Inflammatory macrophage treated with lipopolysaccharide for 1 hour (primary cell): ENCODE measurements at regions not wholly inside any gene's neighbourhood (a gene's known extent, or its start where the extent isn't known, plus 50 kb on each side); places are given as distances from the start of the nearest gene placed in this dataset.
"Not testable (repeated sequence)": the region's sequence is repeated elsewhere in the genome, so short reads cannot be mapped to it uniquely, and the experiment has no call there.

Experiments used
- DNase-seq, 2 donors: peaks; one replicate each; pipeline ENCODE4 v3.0.0-alpha.2; 2020 to 2022

DNA sequence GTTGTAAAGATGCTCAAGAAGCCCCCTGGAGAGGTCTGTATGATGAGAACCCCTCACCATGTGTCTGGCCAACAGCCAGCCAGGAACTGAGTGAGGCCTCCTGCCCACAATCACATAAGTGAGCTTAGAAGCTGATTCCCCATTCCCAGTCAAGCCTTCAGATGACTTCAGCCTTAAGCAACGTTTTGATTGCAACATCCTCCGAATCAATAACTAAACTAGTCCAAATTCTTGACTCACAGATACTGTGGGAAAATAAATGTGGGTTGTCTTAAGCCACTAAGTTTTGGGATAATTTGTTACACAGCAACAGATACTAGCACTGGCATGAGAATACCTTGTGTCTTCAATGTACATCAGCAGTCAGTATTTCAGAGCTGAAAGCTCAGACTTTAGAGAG, 54.5 kb upstream of the HS3ST4 start:
- DNase-seq = no peak

DNA sequence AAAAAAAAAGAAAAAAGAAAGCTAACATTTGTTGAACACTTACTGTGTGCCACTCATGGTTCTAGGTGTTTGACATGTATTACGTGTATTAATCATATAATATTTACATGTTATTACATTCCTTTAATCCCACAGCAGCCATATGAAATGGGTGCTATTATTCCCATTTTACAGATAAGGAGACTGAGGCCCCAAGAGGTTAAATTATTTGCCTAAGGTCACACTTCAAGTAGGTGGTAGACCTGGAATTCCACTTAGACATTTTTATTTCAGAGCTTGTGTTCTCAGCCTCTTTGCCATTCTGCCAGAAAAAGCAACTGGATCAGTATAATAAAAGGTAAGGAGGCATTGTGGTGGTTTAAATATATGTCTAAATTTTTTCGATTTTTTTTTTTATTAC, 55.1 kb upstream of the HS3ST4 start:
- DNase-seq = no peak

DNA sequence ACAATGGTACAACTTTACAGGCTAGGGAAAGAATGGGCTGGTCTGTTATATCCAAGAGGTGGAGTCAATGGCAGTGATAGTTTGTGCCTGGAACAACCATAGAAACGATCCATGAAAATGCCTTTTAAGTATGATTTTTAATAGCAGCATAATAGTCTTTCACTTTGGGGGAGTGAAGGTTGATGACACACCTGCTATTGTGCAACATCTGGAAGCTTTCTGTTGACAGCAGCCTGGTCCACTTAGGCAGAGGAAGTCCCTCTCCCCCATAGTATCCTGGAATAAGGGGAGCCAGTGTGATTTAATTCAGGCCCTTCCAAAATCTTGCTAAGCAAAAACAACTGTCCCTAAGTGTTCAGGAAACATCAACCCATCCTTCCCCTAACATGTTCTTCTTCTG, 56.3 kb upstream of the HS3ST4 start:
- DNase-seq = no peak

DNA sequence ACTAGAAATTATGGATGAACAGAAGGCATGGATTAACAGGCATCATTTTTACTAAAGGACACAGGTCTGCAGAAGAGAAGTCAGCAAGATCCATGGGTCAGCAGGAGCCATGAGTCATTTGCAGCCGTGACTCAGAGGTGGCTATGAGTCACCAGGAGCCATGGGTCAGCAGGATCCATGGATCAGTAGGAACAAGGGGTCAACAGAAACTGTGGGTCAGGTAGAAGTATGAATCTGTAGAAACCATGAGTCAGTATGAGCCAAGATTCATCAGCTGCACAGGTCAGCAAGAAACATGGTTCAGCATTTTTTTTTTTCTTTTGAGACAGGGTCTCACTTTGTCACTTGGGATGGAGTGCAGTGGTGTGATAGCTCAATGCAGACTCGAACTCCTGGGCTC, 58.2 kb upstream of the HS3ST4 start:
- no peak for DNase-seq

DNA sequence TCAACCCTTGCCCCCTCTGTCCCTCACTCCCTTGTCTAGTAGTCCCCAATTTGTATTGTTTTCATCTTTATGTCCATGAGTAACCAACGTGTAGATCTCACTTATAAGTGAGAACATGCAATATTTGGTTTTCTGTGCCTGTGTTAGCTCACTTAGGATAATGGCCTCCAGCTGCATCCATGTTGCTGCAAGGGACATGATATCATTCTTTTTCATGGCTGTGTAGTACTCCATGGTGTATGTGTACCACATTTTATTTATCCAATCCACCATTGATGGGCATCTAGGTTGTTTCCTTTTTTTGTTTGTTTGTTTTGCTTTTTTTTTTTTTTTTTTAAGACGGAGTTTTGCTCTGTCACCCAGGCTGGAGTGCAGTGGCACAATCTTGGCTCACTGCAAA, 63.0 kb upstream of the HS3ST4 start:
- no peak for DNase-seq

DNA sequence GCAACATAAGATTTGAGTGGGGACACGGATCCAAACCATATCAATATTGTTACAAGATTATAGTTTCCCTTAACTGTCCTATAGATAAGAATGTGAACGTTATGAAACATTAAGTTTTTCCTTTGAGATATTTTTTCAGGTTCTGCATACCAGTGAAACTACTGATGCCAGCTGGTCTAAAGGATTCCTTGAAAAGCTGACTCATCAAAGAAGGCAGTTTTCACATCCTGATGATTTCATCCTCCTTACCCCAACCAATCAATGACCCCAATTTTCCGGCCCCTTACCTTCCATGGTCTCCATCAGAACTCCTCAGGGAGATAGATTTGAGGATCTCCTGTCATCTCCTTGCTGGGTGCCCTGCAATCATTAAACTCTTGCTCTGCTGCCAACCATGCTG, 64.1 kb upstream of the HS3ST4 start:
- no peak for DNase-seq

DNA sequence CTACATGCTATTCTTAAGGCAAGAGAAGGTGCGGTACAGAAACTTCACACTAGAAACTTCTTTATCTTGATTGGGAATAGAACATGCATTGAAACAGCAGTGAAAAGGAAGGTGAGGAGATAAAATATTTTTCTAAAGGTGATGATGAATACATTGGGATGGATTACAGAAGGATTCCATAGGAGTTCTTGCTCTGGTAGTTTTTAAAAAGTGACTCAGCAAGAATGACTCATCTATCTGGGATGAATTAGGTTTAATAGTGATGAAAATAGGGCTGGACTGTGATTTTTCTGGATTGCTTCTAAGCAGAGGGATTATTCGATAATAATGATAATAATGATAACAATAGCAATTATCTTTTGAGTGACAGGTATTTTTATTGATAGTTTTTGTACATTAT, 65.6 kb upstream of the HS3ST4 start:
- DNase-seq = no peak

DNA sequence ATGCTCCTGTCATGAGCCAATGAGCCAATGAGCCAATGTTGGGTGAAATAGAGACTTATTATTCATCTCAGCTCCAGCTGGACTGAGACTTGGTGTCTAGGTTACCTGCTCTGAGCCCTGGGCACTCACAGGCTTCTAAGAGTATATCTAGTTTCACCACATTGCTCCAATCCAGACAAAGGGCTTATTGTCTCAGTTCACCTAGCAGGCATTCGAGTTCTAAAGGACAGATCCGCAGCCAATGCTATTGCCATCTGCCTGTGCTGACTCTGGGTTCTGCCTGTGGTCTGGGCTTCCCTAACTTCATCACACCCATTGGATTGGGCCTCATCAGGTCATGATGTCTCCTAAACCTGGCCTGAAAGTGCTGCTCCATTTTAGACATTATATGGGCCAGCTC, 66.1 kb upstream of the HS3ST4 start:
- no peak for DNase-seq

DNA sequence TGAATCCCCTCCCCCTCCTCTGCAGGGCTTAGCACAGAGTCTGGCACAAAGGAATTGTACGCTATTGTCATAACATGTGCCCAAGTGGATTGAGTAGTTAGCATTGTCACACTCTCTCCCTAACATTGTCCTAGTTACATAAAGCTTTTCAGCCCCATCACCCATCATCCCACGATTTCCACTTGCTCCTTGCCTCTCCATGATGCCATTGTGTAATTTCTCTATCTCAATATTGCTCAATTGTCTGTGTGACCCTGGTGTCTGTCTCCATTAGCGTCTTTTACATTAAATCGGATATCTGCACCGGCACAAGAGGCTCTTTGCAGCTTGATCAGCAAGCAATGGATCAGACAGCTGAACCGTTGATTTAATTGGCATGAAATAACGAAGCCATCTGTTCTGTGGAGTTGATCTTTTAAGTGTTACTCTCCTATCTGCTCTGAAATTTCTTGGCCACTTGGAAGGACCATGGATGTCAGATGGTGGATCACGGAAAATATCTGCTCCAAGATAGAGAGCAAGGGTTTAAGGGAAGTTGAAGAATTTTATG, 77.0 kb upstream of the HS3ST4 start:
- no peak for DNase-seq

DNA sequence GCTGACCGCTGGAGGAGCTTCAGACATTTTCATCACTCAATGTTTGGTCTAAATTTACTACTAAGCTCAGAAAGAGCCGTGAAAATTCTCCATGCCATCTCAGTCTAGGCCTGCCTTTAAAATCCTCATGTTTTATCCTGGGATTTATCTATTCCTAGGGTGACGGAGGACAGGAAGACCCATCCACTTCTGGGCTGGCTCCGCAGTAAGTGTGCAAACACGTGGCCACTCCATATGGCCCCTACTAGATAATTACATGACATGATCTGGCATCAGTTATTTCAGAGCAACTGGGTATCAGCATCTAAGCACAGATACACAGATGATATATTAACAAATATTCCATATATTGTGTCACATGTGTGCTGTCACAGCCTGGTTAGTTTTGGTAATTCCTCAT, 77.8 kb upstream of the HS3ST4 start:
- no peak for DNase-seq

DNA sequence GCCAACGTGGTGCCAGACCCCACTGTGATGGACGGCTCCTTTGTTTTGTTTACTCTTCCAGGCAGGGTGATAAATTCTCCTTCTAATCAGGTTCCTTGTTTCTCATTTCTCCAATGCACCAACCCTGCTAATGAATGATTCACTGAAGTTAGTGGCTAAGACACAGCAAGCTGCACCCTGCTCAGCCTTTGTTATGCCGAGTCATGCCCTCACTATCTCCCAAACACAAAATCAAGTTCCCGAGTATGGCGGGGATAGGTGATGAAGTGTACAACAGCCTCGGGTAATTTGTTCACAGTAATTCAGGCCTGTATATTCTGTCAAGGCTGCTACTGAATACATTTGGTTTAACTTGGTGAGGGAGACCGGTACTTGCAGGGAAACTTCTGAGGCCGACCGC, 83.8 kb upstream of the HS3ST4 start:
- no peak for DNase-seq

DNA sequence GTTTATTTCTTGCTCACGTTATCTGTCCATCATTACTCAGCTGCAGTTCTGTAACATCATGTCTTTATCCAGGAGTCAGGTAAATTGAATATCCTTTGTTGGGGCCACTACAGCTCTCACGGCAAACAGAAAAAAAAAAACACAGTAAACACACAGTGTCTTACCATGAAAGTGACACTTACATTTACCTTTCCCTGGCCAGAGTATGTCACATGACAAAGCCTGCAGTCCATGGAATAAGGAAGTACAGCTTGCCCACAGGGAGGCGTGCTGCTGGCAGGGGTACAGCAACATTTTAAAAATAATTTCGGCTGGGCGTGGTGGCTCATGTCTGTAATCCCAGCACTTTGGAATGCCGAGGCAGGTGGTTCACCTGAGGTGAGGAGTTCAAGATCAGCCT, 85.7 kb upstream of the HS3ST4 start:
- DNase-seq = no peak

DNA sequence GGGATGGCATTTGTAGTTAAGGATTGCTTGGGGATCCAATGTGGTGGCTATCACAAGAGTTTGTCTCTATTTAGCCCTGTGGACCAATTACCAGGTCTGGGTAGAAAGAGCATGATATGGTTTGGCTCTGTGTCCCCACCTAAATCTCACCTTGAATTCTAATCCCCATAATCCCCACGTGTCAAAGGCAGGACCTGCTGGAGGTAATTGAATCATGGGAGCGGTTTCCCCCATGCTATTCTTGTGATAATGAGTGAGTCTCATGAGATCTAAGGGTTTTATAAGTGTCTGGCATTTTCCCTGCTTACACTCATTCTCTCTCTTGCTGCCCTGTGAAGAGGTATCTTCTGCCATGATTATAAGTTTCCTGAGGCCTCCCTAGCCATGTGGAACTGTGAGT, 86.4 kb upstream of the HS3ST4 start:
- DNase-seq = no peak

DNA sequence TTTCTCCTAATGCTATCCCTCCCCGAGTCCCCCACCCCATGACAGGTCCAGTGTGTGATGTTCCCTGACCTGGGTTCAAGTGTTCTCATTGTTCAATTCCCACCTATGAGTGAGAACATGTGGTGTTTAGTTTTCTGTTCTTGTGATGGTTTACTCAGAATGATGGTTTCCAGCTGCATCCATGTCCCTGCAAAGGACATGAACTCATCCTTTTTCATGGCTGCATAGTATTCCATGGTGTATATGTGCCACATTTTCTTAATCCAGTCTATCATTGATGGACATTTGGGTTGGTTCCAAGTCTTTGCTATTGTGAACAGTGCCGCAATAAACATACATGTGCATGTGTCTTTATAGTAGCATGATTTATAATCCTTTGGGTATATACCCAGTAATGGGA, 90.5 kb upstream of the HS3ST4 start:
- DNase-seq = not testable (repeated sequence)

DNA sequence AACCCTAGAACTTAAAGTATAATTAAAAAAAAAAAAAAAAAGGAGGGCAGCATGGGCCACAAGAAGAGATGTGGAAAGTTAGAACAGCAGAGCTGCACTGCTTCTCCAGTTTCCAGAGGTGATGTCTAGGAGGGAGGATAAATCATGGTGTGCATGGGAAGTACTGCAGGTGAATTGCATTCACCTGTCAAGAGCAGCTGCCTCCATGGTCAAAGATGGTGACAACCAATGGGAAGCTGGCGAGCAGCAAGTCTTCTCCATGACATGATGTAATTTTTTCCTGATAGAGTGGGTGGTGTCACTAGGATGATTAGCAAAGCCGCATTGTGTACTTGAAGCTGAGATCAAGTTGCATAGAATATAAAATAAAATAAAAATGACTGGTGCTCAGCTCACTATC, 95.6 kb upstream of the HS3ST4 start:
- no peak for DNase-seq

DNA sequence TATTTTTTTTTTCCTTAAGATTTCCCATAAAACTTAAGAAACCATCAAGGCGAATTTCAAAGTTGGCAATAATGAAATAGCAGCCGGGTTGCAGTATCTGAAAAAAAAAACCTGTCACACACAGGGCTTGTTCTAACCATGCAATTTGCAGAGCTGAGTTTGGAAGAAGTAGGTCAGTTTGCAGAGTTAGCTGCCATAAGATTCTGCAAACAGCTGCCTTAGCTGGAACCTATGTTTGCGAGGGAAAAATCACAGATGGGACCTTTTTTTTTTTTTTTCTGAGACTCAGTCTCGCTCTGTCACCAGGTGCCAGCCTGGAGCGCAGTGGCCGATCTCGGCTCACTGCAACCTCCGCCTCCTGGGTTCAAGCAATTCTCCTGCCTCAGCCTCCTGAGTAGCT, 98.5 kb upstream of the HS3ST4 start:
- no peak for DNase-seq

DNA sequence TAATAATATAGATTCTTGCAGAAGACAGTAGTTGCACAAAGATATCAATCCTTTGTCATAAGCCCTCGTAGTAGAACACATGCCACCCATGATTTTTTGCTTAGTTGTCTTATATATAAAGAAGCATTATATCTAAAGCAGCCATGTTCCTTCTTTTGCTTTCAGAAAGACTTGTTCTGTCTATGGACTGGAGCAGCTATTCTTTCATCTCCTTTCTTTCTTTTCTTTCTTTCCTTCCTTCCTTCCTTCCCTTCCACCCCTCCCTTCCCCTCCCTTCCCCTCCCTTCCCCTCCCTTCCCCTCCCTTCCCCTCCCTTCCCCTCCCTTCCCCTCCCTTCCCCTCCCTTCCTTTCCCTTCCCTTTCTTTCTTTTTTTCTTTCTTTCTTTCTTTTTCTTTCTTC, 104.0 kb upstream of the HS3ST4 start:
- no peak for DNase-seq

DNA sequence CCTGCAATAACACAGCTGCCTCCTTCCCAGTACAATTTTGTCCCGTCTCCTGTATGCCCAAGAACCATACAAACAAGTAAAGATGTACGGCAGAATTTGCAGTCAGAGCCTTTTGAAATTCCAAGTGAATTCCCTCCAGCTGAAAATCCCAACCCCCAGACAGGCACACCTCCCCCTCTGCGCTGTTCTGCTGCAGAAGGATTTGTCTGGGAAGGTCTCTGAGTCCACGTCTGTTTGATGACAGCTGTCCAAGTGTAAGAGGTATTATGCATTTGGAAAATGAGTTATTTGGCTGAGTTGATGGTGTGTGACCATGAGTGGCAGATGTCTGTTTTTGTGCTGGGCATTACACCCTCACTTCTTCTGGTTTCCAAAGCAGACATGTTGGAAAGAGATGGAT, 104.9 kb upstream of the HS3ST4 start:
- DNase-seq = no peak

DNA sequence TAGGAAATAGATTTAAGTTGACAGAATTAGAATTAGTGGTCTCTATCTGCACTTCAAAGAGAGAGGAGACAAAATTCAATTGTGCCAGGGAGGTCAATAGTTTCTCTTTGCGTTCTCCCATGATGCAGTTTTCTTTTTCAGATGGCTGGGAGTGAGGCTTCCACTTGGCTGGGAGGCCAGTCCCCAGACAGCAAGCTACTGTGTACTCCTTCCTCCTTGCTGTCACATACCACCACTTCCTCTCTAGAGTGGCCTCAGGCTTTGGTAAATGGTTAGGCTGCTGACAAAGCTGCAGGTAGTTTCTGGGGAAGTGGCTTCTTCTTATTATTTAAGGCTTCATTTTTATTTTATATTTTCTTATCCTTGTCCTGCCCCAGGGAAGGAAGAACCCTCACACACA, 106.2 kb upstream of the HS3ST4 start:
- DNase-seq = no peak

DNA sequence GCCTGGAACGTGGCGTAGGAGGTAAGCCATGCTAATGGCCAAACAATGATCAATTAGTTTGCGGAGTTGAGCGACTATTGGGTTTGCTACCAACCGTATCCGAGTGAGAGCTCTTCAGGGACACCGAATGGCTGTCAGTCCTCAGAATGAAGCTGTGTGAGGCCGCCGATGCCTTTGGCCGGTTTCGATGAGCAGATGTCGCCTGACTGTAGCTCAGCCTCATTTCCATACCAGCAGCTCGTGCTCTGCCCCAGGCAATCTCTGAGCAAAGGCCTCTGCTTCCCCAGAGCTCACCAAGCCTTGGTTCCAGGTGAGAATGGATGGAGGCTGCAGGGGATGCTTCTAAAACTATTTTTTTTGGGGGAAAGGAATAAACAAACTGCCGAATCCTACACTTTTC, 111.7 kb upstream of the HS3ST4 start:
- no peak for DNase-seq

DNA sequence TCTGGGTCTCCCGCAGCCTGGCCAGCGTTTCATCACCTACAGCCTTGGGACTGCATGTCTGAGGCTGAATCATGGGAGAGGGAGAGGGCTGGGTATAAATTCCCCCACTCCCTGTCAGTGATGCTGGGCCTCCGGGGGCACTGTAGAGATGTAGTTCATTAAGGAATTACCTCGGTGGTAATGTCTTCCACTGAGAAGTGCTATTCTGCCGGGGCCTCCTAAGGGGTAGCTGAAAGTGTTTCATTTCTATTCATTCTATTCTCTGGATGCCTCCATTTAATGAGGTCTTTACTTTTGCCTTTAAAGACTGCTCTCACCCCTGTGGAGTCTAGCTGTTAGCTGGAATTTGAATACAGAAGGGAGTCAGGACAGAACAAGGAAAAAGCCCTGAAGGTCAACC, 116.4 kb upstream of the HS3ST4 start:
- DNase-seq = no peak

DNA sequence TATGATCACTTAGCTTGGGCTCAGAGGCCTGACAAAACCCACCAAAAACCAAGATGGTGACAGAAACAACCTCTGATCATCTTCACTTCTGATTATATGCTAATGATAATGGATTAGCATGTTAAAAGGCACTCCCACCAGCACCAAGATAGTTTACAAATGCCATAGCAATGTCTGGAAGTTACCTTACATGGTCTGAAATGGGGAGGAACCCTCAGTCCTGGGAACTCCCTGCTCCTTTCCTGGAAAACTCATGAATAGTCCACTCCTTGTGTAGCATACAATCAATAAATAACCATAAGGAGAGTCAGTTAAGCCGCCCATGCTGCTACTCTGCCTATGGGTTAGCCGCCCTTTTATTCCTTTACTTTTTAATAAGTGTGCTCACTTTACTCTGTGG, 120.0 kb upstream of the HS3ST4 start:
- no peak for DNase-seq

DNA sequence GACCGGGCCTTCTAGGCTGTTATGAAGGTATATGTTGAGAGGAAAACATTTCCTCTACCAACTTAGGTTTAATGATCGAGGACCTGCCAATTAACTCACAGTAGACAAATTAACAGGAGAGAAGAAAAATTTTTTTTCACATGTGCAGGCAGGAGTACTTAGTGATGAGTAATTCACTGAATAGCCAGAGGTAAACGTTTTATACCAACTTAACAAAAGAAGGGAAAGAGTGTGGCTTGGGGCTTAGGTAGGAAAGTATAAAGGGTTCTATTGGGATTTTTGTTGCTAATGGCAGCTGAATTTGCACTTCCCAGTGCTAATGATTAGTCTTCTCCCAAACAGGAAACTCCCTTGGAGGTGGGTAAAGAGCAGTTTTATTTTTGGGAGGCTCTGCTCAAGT, 121.6 kb upstream of the HS3ST4 start:
- no peak for DNase-seq

DNA sequence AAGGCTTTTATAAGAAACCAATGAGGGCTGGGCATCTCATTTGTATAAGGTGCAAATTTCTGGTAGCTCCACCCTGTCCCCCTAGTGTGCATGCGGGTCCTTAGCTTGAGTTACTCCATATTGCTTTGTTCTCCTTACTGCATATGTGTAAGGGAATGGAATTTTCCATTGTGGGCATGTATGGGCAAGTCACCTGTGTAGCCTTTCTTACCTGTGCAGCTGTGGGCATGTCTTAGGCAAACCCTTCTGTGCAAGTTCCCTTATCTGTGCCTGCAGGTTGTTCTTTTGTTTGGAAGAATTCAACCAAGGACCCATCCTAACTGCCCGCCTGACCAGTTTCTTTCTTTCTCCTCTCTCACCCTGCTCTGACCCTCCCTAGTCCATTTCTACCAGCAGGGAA, 122.8 kb upstream of the HS3ST4 start:
- no peak for DNase-seq

DNA sequence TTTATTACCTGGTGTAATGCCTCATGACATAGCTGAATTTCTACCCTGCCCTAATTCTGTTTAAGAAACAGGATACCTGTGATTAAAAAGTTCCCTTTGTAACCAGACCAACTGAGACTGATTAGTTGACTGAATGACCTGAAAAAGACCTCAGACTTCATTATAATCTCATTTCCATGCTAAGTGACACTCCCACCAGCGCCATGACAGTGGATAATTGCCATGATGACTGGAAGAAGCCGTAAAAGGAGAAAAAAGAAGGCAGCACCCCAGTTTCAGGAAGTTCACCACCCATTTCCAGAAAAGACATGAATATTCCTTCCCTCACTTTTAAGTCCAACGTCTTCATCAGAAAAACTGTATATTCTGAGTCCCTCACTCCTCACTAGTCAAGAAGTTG, 125.6 kb upstream of the HS3ST4 start:
- no peak for DNase-seq

DNA sequence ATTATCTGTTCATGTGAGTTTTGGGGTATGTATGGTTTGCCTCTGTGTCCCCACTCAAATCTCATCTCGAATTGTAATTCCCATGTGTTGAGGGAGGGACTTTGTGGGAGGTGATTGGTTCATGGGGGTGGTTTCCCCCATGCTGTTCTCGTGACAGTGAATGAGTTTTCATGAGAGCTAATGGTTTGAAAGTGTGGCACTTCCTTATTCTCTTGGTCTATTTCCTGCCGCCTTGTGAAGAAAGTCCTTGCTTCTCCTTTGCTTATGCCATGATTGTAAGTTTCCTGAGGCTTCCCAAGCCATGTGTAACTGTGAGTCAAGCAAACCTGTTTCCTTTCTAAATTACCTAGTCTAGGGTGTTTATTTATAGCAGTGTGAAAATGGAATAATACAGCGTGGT, 128.1 kb upstream of the HS3ST4 start:
- no peak for DNase-seq
